Peyer's patch (tissue), 4 donors: ENCODE measurements at regions not wholly inside any gene's neighbourhood (a gene's known extent, or its start where the extent isn't known, plus 50 kb on each side); places are given as distances from the start of the nearest gene placed in this dataset.

Source experiments
- DNase-seq, 3 donors: peaks; one replicate each; pipeline ENCODE4 v3.0.0-alpha.2; 2017 to 2019
- H3K27ac ChIP-seq, 4 donors: fragments of 200-600 bp; sonication (generic); one replicate each; pipeline ENCODE4 v1.5.1; 2016 to 2019
- H3K27me3 ChIP-seq, 2 donors: fragments of 200-600 bp; sonication (generic); one replicate each; pipeline ENCODE4 v1.5.1; 2019
- H3K36me3 ChIP-seq, 3 donors: fragments of 200-600 bp; sonication (generic); one replicate each; pipeline ENCODE4 v1.5.1; 2016 to 2019
- H3K4me1 ChIP-seq, 4 donors: fragments of 200-600 bp; sonication (generic); one replicate each; pipeline ENCODE4 v1.5.1; 2016 to 2019
- H3K4me3 ChIP-seq, 4 donors: fragments of 200-600 bp; sonication (generic); 1 replicate in 3 of 4; 2 replicates in 1 of 4; pipeline ENCODE4 v1.5.1; 2016 to 2019; ENCODE audit warnings: mild to moderate bottlenecking in 1 of 4
- H3K9me3 ChIP-seq, 4 donors: fragments of 200-600 bp; sonication (generic); one replicate each; pipeline ENCODE4 v1.5.1; 2016 to 2019; ENCODE audit warnings: mild to moderate bottlenecking in 1 of 4
- CTCF ChIP-seq, 6 experiments: fragments of 450-650 bp in 4 of 6; fragments of 200-600 bp in 2 of 6; sonication (generic) in 1 of 6; IDR thresholded peaks; one replicate each; pipeline ENCODE4 v1.5.1; 2017 to 2019; ENCODE audit warnings: antibody characterized with exemption in 6 of 6, mild to moderate bottlenecking in 3 of 6, moderate library complexity in 1 of 6
- POLR2A ChIP-seq, 2 donors: fragments of 450-650 bp; IDR thresholded peaks; one replicate each; pipeline ENCODE4 v1.5.1; 2017; ENCODE audit warnings: antibody characterized with exemption in 2 of 2, mild to moderate bottlenecking in 2 of 2, moderate library complexity in 2 of 2

- no peak for DNase-seq
- H3K27me3 ChIP-seq, result no peaks in the 10 kb centered on the region
- no peak overlapping the region for H3K27ac ChIP-seq
- H3K9me3 ChIP-seq, result no peaks in the 10 kb centered on the region
- no peak for TF ChIP-seq POLR2A (IDR thresholded peaks at IDR 0.05)
- peak in 2 of 6 experiments; percentile 11 to 18 for TF ChIP-seq CTCF (IDR thresholded peaks at IDR 0.05)
- H3K36me3 ChIP-seq, result no peaks in the 10 kb centered on the region
- no peaks in the 10 kb centered on the region for H3K4me1 ChIP-seq
- H3K4me3 ChIP-seq, result no peak overlapping the region
Measured at GRCh38 chr12:13666806-13667205, 314.6 kb downstream of the GRIN2B start.

DNA sequence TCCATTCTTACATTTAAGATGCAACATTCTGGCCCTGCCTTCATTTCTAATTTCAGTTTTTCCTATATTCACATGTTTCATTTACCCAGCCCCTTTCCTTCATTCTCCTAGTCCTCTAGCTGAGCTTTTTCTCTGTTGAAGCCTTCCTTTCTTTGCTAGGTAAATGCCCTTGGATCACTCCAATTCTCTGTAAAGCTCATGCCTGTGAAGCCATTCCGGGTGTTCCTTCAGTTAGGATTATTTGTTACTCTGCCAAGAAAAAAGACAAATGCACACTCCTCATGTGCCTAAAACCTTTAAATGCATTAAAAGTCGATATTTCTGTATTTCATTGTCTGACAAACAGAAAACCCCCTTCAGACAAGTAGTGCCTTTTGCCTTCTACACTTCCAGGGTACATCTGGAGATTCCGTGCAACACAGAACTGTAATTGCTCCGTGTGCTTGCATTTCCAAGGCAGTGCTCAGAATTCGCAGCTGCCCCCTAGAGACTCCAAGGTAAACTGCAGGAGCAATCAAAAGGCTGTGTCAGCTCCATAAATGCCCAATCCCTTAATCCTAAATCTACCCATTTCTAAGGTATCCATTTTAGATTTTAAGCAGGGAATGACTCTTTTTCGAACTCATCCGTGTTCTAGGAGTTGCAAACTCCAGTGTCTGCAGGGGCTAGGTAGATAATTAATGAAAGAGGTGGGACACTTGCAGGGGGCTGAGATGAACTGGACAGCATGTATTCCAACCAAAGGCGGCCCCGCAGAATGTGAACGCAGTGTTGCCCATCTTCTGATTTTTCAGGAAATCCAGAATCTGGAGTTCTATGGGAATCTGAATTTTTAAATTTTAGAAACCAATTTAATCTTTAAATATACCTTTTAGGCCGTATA is 320.2 kb downstream of the GRIN2B start:
- no peak overlapping the region for H3K4me3 ChIP-seq
- H3K27me3 ChIP-seq, result no peaks in the 10 kb centered on the region
- H3K4me1 ChIP-seq, result no peaks in the 10 kb centered on the region
- no peak overlapping the region for H3K27ac ChIP-seq
- H3K36me3 ChIP-seq, result no peaks in the 10 kb centered on the region
- DNase-seq, result peak; percentile 20 to 78 (median 48)
- peak; percentile 44 to 87 (median 80) for TF ChIP-seq CTCF (IDR thresholded peaks at IDR 0.05)
- no peak for TF ChIP-seq POLR2A (IDR thresholded peaks at IDR 0.05)
- H3K9me3 ChIP-seq, result no peaks in the 10 kb centered on the region

DNA sequence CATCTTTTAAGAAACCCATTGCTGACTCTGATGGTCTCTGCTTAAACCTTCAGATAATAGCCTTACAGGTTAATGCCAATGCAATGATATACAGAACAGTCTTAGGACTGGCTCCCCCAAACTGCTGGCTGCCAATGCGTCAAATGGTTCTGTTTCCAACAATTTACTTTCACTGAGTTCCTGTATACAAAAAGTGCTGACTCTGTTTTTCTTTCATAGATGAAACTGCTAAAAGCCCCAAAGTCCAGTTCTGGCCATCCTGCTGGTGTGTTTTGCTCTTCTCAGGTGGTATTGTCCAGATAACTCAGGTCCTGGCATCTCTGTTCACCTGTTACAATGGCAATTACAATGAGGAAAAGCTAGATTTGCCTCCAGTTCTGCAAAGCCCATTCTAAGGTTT is 326.9 kb downstream of the GRIN2B start:
- Histone ChIP-seq H3K36me3 (no peaks in the 10 kb centered on the region), H3K27ac (no peak overlapping the region), H3K4me1 (no peaks in the 10 kb centered on the region), H3K27me3 (no peaks in the 10 kb centered on the region), H3K9me3 (no peaks in the 10 kb centered on the region), H3K4me3 (no peak overlapping the region)
- DNase-seq, result no peak
- TF ChIP-seq POLR2A (IDR thresholded peaks at IDR 0.05) (no peak), CTCF (IDR thresholded peaks at IDR 0.05) (no peak)

DNA sequence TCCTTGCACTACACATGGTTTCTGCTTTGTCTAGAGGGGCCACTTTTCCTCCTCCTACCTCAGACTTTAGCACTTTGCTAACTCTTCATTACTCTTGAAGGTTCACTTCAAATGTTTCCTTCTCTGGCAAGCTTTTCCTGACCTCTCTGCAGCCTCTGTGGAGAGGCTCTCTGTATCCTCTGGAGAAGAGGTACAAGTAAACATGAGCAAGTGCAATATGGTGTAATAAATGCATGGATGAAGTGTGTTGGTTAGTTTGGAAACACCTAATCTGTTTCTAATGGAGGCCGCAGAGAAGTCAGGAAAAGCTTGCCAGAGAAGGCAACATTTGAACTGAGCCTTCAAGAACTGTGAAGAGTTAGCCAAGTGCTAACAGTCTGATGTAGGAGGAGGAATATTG is 329.3 kb downstream of the GRIN2B start:
- Histone ChIP-seq H3K27ac (no peak overlapping the region), H3K36me3 (no peaks in the 10 kb centered on the region), H3K9me3 (no peaks in the 10 kb centered on the region), H3K27me3 (no peaks in the 10 kb centered on the region), H3K4me1 (no peaks in the 10 kb centered on the region), H3K4me3 (no peak overlapping the region)
- DNase-seq, result no peak
- no peak for TF ChIP-seq CTCF (IDR thresholded peaks at IDR 0.05)
- TF ChIP-seq POLR2A (IDR thresholded peaks at IDR 0.05), result no peak

DNA sequence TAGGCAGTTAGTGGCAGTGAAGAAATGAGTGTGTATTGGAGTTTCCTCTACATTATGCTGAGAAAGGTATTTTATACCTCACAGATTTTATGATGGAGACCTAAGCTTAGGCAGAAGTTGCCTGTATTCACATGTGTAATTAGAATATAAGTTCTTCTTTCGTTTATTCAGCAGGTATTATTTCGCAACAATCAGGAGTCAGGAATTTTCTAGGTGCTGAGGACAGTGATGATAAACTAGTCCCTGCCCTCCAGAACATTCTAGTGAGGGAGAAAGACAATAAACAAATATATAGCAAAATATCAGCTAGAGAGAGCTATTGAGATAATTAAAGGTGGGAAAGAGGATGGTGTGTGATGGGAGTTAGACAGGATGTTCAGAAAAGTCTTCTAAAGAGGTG is 345.7 kb downstream of the GRIN2B start:
- H3K27me3 ChIP-seq, result no peaks in the 10 kb centered on the region
- no peak for DNase-seq
- H3K4me3 ChIP-seq, result no peak overlapping the region
- no peaks in the 10 kb centered on the region for H3K4me1 ChIP-seq
- no peaks in the 10 kb centered on the region for H3K9me3 ChIP-seq
- H3K27ac ChIP-seq, result no peak overlapping the region
- no peaks in the 10 kb centered on the region for H3K36me3 ChIP-seq
- TF ChIP-seq POLR2A (IDR thresholded peaks at IDR 0.05), result no peak
- TF ChIP-seq CTCF (IDR thresholded peaks at IDR 0.05), result no peak
